ENCODE measurements at regions not wholly inside any gene's neighbourhood (a gene's known extent, or its start where the extent isn't known, plus 50 kb on each side); places are given as distances from the start of the nearest gene placed in this dataset.

DNA sequence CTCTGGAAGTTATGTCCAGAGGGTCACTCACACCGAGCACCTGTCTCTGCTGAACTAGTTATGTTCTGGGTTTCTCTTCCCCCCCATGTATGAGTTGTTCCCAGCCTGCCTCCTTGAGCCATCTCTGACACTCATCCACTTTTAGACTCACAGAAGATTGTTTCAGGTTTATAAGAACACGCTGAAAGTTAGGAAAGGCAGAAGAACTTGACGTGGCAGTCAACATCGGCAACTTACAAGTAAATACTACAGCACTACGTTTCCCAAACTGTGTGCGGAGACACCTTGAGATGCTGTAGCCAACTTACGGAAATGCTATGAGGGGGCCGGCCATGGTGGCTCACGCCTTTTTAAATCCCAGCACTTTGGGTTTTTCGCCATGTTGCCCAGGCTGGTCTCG is 318.0 kb downstream of the ZNF621 start:
- H3K9me2 ChIP-seq (replicated peaks; ENCODE audit: low read depth, low read length), result no peaks in the 10 kb centered on the region
- H3K79me2 ChIP-seq (ENCODE audit: insufficient read depth, low read length), result no peaks in the 10 kb centered on the region
- no peak overlapping the region for H2AFZ ChIP-seq (ENCODE audit: low read length)
- H3K36me3 ChIP-seq (ENCODE audit: insufficient read depth, low read length), result no peaks in the 10 kb centered on the region
- H3K9ac ChIP-seq (ENCODE audit: low read depth, low read length, poor library complexity, severe bottlenecking), result no peak overlapping the region
- H3K27me3 ChIP-seq (ENCODE audit: insufficient read depth, low read length, poor library complexity, severe bottlenecking), result no peaks in the 10 kb centered on the region
- no peaks in the 10 kb centered on the region for H3K9me3 ChIP-seq (ENCODE audit: insufficient read depth, low read depth, low read length)
- no peaks in the 10 kb centered on the region for H4K20me1 ChIP-seq (ENCODE audit: insufficient read depth, low read length, poor library complexity, severe bottlenecking)
- no peak overlapping the region for H3K4me2 ChIP-seq (ENCODE audit: low read depth, low read length, poor library complexity, severe bottlenecking)
- H3K4me1 ChIP-seq (ENCODE audit: insufficient read depth, low read length, poor library complexity, severe bottlenecking), result no peaks in the 10 kb centered on the region
- no peak overlapping the region for H3K4me3 ChIP-seq (ENCODE audit: low read length, poor library complexity, severe bottlenecking)
- TF ChIP-seq, protein P1, sequence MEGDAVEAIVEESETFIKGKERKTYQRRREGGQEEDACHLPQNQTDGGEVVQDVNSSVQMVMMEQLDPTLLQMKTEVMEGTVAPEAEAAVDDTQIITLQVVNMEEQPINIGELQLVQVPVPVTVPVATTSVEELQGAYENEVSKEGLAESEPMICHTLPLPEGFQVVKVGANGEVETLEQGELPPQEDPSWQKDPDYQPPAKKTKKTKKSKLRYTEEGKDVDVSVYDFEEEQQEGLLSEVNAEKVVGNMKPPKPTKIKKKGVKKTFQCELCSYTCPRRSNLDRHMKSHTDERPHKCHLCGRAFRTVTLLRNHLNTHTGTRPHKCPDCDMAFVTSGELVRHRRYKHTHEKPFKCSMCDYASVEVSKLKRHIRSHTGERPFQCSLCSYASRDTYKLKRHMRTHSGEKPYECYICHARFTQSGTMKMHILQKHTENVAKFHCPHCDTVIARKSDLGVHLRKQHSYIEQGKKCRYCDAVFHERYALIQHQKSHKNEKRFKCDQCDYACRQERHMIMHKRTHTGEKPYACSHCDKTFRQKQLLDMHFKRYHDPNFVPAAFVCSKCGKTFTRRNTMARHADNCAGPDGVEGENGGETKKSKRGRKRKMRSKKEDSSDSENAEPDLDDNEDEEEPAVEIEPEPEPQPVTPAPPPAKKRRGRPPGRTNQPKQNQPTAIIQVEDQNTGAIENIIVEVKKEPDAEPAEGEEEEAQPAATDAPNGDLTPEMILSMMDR (conservative IDR thresholded peaks at IDR 0.05; ENCODE audit: low read length), result no peak
- no peak for TF ChIP-seq EZH2phosphoT487 (IDR thresholded peaks at IDR 0.05; ENCODE audit: borderline replicate concordance)
- H3F3A ChIP-seq (ENCODE audit: low read depth), result no peaks in the 10 kb centered on the region

DNA sequence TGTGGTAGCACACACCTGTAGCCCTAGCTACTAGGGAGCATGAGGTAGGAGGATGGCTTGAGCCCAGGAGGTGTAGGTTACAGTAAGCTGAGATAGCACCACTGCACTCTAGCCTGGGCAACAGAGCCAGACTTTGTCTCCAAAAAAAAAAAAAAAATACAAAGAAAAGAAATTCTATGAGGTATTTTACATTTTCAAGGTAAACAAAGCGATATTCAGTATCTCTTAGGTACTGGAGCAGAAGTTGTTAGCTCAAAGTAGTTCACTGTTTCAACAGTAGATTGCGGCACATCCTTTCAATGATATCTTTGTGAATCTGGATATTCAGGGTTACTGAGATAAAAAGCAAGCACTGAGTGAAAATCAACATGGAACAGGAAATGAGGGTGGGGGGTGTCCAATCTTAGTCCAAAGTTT is 318.5 kb downstream of the ZNF621 start:
- no peaks in the 10 kb centered on the region for H4K20me1 ChIP-seq (ENCODE audit: insufficient read depth, low read length, poor library complexity, severe bottlenecking)
- H3K9ac ChIP-seq (ENCODE audit: low read depth, low read length, poor library complexity, severe bottlenecking), result no peak overlapping the region
- H3K36me3 ChIP-seq (ENCODE audit: insufficient read depth, low read length), result no peaks in the 10 kb centered on the region
- no peaks in the 10 kb centered on the region for H3K27me3 ChIP-seq (ENCODE audit: insufficient read depth, low read length, poor library complexity, severe bottlenecking)
- H3K4me3 ChIP-seq (ENCODE audit: low read length, poor library complexity, severe bottlenecking), result no peak overlapping the region
- H3F3A ChIP-seq (ENCODE audit: low read depth), result no peaks in the 10 kb centered on the region
- TF ChIP-seq, protein P1 (conservative IDR thresholded peaks at IDR 0.05; ENCODE audit: low read length), result no peak
- no peak for TF ChIP-seq EZH2phosphoT487 (IDR thresholded peaks at IDR 0.05; ENCODE audit: borderline replicate concordance)
- H3K9me2 ChIP-seq (replicated peaks; ENCODE audit: low read depth, low read length), result no peaks in the 10 kb centered on the region
- no peaks in the 10 kb centered on the region for H3K9me3 ChIP-seq (ENCODE audit: insufficient read depth, low read depth, low read length)
- H3K4me1 ChIP-seq (ENCODE audit: insufficient read depth, low read length, poor library complexity, severe bottlenecking), result no peaks in the 10 kb centered on the region
- H3K79me2 ChIP-seq (ENCODE audit: insufficient read depth, low read length), result no peaks in the 10 kb centered on the region
- H2AFZ ChIP-seq (ENCODE audit: low read length), result no peak overlapping the region
- H3K4me2 ChIP-seq (ENCODE audit: low read depth, low read length, poor library complexity, severe bottlenecking), result no peak overlapping the region

DNA sequence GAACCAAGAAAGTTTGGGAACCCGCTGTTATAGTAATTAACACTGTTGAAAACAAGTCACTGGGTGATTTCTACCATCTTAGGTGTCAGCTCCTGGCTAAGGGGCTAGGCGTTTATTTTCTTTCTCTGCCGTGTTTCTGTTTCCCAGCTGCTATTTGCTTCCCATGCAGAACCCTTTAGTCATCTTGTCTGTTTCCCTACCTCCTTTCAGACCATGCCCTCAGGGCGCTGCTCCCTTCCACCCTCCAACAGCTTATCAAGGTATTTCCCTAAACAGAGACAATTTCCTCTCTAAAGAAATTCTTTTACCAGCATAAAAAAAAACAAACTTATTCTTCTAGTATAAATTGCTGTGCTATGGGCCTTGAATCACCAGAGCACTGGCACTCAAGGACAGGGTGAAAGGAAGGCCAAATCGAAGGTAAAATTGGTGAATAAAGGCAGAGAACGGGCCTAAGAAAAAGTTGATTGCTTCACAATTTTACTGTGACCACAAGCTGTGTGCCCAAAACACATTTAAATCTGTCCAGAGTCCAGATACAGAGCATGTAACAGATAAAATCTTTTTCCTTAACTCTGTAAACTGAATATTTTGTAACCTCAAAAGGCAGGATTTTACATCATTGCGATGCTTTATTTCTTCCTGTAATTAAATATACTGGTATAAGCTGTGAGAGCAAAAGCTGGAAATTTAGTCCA is 319.2 kb downstream of the ZNF621 start:
- H2AFZ ChIP-seq (ENCODE audit: low read length), result no peak overlapping the region
- no peaks in the 10 kb centered on the region for H3K36me3 ChIP-seq (ENCODE audit: insufficient read depth, low read length)
- no peaks in the 10 kb centered on the region for H3K79me2 ChIP-seq (ENCODE audit: insufficient read depth, low read length)
- H4K20me1 ChIP-seq (ENCODE audit: insufficient read depth, low read length, poor library complexity, severe bottlenecking), result no peaks in the 10 kb centered on the region
- no peak for TF ChIP-seq EZH2phosphoT487 (IDR thresholded peaks at IDR 0.05; ENCODE audit: borderline replicate concordance)
- TF ChIP-seq, protein P1 (conservative IDR thresholded peaks at IDR 0.05; ENCODE audit: low read length), result no peak
- H3F3A ChIP-seq (ENCODE audit: low read depth), result no peaks in the 10 kb centered on the region
- H3K9me2 ChIP-seq (replicated peaks; ENCODE audit: low read depth, low read length), result no peaks in the 10 kb centered on the region
- no peaks in the 10 kb centered on the region for H3K9me3 ChIP-seq (ENCODE audit: insufficient read depth, low read depth, low read length)
- no peak overlapping the region for H3K4me2 ChIP-seq (ENCODE audit: low read depth, low read length, poor library complexity, severe bottlenecking)
- no peaks in the 10 kb centered on the region for H3K4me1 ChIP-seq (ENCODE audit: insufficient read depth, low read length, poor library complexity, severe bottlenecking)
- no peak overlapping the region for H3K9ac ChIP-seq (ENCODE audit: low read depth, low read length, poor library complexity, severe bottlenecking)
- no peak overlapping the region for H3K4me3 ChIP-seq (ENCODE audit: low read length, poor library complexity, severe bottlenecking)
- no peaks in the 10 kb centered on the region for H3K27me3 ChIP-seq (ENCODE audit: insufficient read depth, low read length, poor library complexity, severe bottlenecking)

All from Loucy (cell line).